GM12891 (cell line): ENCODE measurements at regions not wholly inside any gene's neighbourhood (a gene's known extent, or its start where the extent isn't known, plus 50 kb on each side); places are given as distances from the start of the nearest gene placed in this dataset.

Source experiments
- POLR2A ChIP-seq: IDR thresholded peaks from 2 replicates; pipeline ENCODE4 v1.6.1; 2011; ENCODE audit warnings: low read depth, low read length, control low read depth
- POLR2AphosphoS5 ChIP-seq: IDR thresholded peaks from 2 replicates; pipeline ENCODE4 v1.6.1; 2011; ENCODE audit warnings: low read depth, low read length, control low read depth
- TAF1 ChIP-seq: IDR thresholded peaks from 2 replicates; pipeline ENCODE4 v1.6.1; 2011; ENCODE audit warnings: low read depth, low read length, control low read depth

- TF ChIP-seq POLR2A = no peak
- TF ChIP-seq POLR2AphosphoS5 = no peak
- no peak for TF ChIP-seq TAF1
Observed at GRCh38 chr10:126776168-126776567, 105.7 kb upstream of the C10orf90 start.
